Renal cortex interstitium (tissue), 11 donors: ENCODE measurements at regions not wholly inside any gene's neighbourhood (a gene's known extent, or its start where the extent isn't known, plus 50 kb on each side); places are given as distances from the start of the nearest gene placed in this dataset.
"Not testable (repeated sequence)": the region's sequence is repeated elsewhere in the genome, so short reads cannot be mapped to it uniquely, and the experiment has no call there.

Experiments
- DNase-seq, 11 donors: peaks; one replicate each; pipeline ENCODE4 v3.0.0-alpha.2; 2013; ENCODE audit warnings: low read depth in 9 of 11, low spot score in 4 of 11; ENCODE audit errors: extremely low read depth in 1 of 11

GRCh38 chr18:56453631-56454030 is 184.8 kb downstream of the TXNL1 start:
- no peak for DNase-seq

- DNase-seq: no peak
Observed at GRCh38 chr18:56451188-56451587, 187.2 kb downstream of the TXNL1 start.

GRCh38 chr18:56448751-56449150 is 189.6 kb downstream of the TXNL1 start:
- no peak for DNase-seq

GRCh38 chr18:56445422-56445821 is 193.0 kb downstream of the TXNL1 start:
- DNase-seq: no peak

- no peak for DNase-seq
Observed at GRCh38 chr18:56444201-56444600, 194.2 kb downstream of the TXNL1 start.

GRCh38 chr18:56443166-56443907 is 195.1 kb downstream of the TXNL1 start:
- DNase-seq: no peak

GRCh38 chr18:56438480-56438879 is 199.9 kb downstream of the TXNL1 start:
- DNase-seq: not testable (repeated sequence)

GRCh38 chr18:56436651-56437050 is 201.7 kb downstream of the TXNL1 start:
- no peak for DNase-seq

- DNase-seq: no peak
Observed at GRCh38 chr18:56433919-56434318, 204.5 kb downstream of the TXNL1 start.

- no peak for DNase-seq
Observed at GRCh38 chr18:56431551-56431950, 206.8 kb downstream of the TXNL1 start.

GRCh38 chr18:56423626-56424025 is 214.8 kb downstream of the TXNL1 start:
- no peak for DNase-seq

GRCh38 chr18:56421647-56422046 is 216.7 kb downstream of the TXNL1 start:
- no peak for DNase-seq

- not testable (repeated sequence) for DNase-seq
Observed at GRCh38 chr18:56420868-56421267, 217.5 kb downstream of the TXNL1 start.

GRCh38 chr18:56414357-56414756 is 224.0 kb downstream of the TXNL1 start:
- no peak for DNase-seq

- no peak for DNase-seq
Observed at GRCh38 chr18:56413862-56414261, 224.5 kb downstream of the TXNL1 start.

- DNase-seq: no peak
Observed at GRCh38 chr18:56412951-56413350, 225.4 kb downstream of the TXNL1 start.

GRCh38 chr18:56409736-56410135 is 228.7 kb downstream of the TXNL1 start:
- no peak for DNase-seq

GRCh38 chr18:56407646-56408180 is 230.7 kb downstream of the TXNL1 start:
- no peak for DNase-seq

- no peak for DNase-seq
Observed at GRCh38 chr18:56402872-56403516, 235.4 kb downstream of the TXNL1 start.

GRCh38 chr18:56393870-56394269 is 244.5 kb downstream of the TXNL1 start:
- DNase-seq: no peak
